ENCODE measurements at regions not wholly inside any gene's neighbourhood (a gene's known extent, or its start where the extent isn't known, plus 50 kb on each side); places are given as distances from the start of the nearest gene placed in this dataset.

DNA sequence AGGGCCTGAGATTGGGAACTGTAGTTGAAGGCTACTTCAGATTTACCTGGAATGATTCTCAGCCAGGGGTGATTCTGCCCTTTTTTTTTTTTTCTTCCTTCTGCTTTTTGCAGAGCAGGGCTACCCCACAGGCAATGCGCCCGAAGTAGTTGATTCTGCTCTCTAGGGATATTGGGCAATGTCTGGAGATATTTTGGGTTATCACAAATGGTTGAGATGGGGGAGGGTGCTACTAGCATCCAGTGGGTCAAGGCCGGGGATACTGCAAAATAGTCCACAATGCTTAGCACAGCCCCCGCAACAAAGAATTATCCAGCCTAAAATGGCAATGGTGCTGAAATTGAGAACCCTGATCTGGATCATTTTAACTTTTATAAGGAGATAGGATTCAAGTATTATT lies 71.2 kb upstream of the ZMYND8 start:
- TF ChIP-seq YY1 (IDR thresholded peaks at IDR 0.05; ENCODE audit: low read depth) (no peak), TEAD4 (IDR thresholded peaks at IDR 0.05) (no peak), TAF1 (IDR thresholded peaks at IDR 0.05; ENCODE audit: low read depth) (no peak), EP300 (IDR thresholded peaks at IDR 0.05; ENCODE audit: borderline replicate concordance) (no peak), RAD21 (IDR thresholded peaks at IDR 0.05; ENCODE audit: low read depth) (no peak), CREB1 (IDR thresholded peaks at IDR 0.05; ENCODE audit: low read depth) (no peak), EGR1 (IDR thresholded peaks at IDR 0.05) (no peak), NFIC (IDR thresholded peaks at IDR 0.05) (no peak), CEBPB (IDR thresholded peaks at IDR 0.05) (no peak), ZBTB7A (IDR thresholded peaks at IDR 0.05; ENCODE audit: low read depth) (no peak)
- TF ChIP-seq, protein P1, sequence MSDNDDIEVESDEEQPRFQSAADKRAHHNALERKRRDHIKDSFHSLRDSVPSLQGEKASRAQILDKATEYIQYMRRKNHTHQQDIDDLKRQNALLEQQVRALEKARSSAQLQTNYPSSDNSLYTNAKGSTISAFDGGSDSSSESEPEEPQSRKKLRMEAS (IDR thresholded peaks at IDR 0.05), result no peak
- TF ChIP-seq, protein P2, sequence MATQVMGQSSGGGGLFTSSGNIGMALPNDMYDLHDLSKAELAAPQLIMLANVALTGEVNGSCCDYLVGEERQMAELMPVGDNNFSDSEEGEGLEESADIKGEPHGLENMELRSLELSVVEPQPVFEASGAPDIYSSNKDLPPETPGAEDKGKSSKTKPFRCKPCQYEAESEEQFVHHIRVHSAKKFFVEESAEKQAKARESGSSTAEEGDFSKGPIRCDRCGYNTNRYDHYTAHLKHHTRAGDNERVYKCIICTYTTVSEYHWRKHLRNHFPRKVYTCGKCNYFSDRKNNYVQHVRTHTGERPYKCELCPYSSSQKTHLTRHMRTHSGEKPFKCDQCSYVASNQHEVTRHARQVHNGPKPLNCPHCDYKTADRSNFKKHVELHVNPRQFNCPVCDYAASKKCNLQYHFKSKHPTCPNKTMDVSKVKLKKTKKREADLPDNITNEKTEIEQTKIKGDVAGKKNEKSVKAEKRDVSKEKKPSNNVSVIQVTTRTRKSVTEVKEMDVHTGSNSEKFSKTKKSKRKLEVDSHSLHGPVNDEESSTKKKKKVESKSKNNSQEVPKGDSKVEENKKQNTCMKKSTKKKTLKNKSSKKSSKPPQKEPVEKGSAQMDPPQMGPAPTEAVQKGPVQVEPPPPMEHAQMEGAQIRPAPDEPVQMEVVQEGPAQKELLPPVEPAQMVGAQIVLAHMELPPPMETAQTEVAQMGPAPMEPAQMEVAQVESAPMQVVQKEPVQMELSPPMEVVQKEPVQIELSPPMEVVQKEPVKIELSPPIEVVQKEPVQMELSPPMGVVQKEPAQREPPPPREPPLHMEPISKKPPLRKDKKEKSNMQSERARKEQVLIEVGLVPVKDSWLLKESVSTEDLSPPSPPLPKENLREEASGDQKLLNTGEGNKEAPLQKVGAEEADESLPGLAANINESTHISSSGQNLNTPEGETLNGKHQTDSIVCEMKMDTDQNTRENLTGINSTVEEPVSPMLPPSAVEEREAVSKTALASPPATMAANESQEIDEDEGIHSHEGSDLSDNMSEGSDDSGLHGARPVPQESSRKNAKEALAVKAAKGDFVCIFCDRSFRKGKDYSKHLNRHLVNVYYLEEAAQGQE (IDR thresholded peaks at IDR 0.05; ENCODE audit: low read depth), result no peak
- TF ChIP-seq, protein P3, sequence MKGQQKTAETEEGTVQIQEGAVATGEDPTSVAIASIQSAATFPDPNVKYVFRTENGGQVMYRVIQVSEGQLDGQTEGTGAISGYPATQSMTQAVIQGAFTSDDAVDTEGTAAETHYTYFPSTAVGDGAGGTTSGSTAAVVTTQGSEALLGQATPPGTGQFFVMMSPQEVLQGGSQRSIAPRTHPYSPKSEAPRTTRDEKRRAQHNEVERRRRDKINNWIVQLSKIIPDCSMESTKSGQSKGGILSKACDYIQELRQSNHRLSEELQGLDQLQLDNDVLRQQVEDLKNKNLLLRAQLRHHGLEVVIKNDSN (IDR thresholded peaks at IDR 0.05), result no peak
